NCI-H2227 (cell line): ENCODE measurements at regions not wholly inside any gene's neighbourhood (a gene's known extent, or its start where the extent isn't known, plus 50 kb on each side); places are given as distances from the start of the nearest gene placed in this dataset.
A peak's percentile ranks its signal among the peaks of the same experiment; 100 is the strongest.

ENCODE experiments used
- DNase-seq: peaks from one replicate; lab custom pipeline; 2025; ENCODE audit not compliant: unreplicated experiment; lab: John Stamatoyannopoulos, UW

DNA sequence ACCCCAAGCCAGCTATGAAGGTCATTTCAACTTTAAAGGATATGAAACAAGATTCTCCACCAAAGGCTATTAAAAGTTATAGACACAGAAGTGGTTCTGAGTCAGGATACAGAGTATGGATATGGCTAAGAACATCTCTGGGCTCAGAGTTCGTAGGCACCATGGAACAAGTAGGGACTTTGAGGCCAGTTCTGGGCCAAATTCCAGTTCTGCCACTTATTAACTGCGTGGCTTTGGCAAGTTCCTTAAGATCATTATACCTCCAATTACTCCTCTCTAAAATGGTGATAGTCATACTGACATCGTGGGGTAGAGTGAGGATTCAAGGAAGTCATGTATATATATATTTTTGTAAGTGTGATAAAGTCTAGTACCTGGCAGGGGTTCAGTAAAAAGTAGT lies 105.8 kb upstream of the NFE2L3 start:
- no peak for DNase-seq

DNA sequence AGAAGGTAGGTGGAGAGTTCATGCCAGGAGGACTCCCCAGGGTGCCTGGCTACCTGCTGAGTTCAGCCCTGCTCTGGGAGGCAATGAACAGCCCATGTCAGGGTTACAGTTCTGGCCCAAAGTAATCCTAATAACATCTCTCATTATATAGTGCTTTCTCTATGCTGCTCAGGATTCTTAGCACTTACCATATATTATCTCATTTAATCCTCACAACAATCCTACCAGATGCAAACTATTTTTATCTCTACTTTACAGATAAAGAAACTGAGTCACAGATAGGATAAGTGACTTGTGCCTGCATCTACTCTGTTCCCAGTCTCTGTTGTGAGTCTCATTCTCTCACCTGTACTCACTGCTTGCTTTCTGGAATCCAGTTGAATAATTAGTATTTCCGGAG lies 105.1 kb upstream of the NFE2L3 start:
- DNase-seq: no peak

DNA sequence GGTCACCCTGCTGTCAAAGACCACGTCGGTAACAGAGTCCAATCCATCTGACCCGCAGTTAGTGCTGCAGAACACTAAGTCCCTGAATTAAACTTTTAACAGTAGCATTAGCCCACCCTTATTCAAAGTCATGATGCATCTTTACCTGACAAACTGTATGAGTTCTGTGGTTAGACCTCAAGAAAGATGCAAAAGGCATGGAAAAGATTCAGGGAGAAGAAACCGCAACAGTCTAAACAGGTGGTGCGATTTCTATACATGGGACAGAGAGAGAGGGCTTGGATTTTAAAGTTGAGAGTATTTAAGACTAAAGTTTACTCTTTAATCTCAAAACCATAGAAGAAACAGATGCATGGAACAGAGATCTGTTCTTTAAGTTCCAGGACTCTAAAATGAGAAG lies 103.3 kb upstream of the NFE2L3 start:
- no peak for DNase-seq

DNA sequence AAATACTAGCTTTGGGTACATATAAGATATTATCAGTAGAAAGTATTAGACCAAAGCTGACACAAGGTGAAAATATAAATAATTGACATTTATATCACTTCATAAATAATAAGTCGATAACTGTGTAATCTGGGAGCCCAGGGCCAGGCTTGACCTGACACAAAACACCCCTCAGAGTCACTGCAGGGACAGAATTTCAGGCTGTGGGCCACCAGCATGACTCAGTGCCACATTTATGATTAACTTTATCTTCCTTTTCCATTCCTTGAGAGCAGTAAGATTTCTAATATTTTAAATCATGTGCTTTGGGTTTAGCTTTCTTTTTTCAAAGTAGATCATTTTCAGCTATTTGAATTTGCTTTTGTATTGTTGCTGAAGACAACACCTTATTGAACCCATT lies 102.9 kb upstream of the NFE2L3 start:
- no peak for DNase-seq

DNA sequence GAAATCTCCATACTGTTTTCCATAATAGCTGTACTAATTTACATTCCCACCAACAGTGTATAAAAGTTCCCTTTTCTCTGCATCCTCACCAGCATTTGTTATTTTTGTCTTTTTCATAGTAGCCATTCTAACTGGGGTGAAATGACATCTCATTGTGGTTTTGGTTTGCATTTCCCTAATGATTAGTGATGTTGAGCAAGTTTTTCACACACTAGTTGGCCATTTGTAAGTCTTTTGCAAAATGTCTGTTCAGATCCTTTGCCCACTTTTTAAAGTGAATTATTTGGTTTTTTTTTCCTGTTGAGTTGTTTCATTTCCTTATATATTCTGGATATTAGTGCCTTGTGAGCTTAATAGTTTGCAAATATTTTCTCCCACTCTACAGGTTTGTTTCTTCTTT lies 101.0 kb upstream of the NFE2L3 start:
- no peak for DNase-seq

DNA sequence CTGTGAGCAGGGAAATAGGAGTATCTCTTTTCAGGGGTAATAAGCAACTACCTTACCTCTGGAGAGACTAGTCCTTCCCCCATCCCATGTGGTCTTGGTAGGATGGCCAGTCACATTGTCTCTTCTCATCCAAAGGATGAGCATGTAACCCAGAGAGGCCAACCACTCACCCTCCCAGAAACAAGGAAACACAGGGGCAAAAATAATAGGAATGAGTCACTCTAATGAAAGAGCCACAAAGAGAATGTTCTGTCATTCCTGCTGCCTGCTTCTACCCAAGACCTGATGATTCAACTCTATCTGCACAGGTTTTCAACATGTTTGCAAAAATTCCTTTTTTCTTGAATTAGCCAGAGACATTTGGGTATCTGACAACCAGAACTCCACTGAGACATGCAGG lies 99.3 kb upstream of the NFE2L3 start:
- DNase-seq: no peak

DNA sequence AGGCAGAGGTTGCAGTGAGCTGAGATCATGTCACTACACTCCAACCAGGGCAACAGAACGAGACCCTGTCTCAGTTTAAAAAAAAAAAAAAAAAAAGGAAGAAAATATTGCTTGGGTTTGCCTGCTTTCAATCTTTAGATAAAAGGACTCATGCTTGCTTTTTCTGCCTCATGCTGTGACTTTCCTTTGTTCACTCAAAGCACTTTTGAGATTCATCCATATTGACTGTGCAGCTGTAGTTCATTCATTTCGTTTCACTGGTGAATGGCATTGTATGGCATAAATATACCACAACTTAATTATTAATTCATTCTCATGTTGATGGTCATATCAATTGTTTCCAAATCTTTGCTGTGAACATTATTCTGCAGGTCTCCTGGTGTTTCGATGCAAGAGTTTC lies 97.6 kb upstream of the NFE2L3 start:
- no peak for DNase-seq

DNA sequence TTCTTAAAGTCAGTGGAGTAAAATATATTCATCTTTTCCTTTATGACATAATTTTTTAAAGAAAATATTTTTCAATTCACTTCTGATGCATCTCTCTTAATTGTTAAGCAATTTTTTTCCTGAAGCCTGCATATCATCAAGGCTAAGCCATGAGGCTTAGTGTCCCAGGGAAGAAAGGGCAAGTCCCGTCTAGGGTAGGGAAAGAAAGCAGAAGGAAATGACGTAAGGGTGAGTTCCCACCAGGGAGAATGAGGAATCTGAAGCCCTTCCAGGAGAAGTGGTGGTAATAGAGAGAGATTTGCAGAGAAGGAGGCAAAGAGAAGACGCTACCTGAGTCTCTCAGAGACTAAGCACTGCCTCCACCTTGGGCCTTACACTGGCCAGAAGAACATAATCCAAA lies 96.8 kb upstream of the NFE2L3 start:
- no peak for DNase-seq

DNA sequence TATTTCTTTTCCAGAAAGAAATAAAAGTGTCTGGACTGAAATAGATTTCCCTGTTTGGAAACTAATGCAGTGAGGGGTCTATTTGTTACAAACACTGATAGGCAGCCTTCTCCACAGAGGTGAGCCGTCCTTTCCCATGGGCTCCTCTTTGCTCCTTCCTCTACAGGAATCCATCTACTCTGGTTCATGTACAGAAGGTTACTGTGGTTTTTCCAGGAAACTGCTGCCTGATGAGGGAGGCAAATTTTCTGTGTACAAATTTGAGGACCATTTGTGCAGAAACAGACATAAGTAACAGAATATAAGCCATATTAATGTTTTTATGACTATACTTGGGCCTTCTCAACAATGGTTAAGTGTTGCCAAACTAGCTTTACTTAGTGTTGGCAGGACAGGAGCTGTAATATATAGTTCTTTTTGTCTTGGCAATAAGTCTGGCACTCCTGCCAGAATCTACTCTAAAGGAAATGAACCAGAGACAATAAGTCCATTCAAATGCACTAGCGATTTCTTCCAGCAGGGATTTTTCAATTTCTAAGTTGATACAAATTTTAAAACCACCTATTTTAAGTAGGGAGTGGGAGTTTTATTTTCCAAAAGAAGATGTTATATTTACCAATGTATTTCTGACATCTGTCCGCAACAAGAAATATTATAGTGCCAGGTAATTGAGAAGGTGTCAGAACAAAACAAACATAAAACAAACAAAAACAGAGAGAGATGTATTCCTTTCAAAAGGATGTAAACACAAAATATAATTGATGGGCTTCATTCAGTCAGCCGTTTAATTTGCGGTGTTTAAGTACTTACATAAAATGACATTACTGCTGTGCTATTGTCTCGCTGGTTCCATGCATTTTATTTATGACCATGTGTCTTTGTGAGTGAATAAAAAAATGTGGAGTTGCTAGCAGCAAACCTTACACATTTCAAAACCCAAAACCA lies 91.0 kb upstream of the NFE2L3 start:
- DNase-seq: peak; percentile 46

DNA sequence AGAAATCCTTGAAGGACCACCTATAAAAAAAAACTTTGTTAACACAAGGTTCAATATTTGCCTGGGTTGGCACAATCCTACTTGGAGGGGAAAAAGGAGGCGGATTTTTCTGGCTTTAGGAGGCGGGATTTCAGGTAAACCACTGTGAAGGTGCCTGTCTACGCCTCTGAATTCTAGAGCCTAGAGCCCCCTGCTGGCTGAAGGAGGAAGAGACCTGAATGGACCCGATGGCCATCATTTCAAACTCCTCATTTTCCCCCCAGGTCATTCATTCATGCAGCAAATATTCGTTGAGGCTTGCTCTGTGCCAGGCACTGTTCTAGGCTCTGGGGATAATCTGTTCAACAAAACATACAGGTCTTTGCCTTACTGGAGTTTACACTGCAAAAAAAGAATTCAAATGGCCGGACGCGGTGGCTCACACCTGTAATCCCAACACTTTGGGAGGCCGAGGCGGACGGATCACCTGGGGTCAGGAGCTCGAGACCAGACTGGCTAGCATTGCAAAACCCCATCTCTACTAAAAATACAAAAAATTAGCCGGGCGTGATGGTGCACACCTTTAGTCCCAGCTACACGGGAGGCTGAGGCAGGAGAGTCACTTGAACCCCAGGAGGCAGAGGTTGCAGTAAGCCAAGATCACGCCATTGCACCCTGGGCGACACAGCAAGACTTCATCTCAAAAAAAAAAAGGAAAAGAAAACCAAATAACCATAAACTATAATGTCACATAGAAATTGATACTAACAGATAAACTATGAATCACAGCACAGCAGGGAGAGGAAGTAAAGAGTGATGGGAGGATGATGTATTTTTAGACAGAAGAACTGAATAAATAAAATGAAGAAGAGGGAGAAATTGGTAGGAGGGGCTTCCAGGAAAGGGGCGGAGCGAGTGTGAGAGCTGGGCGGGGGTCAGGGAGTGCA lies 90.1 kb upstream of the NFE2L3 start:
- DNase-seq: peak; percentile 82

DNA sequence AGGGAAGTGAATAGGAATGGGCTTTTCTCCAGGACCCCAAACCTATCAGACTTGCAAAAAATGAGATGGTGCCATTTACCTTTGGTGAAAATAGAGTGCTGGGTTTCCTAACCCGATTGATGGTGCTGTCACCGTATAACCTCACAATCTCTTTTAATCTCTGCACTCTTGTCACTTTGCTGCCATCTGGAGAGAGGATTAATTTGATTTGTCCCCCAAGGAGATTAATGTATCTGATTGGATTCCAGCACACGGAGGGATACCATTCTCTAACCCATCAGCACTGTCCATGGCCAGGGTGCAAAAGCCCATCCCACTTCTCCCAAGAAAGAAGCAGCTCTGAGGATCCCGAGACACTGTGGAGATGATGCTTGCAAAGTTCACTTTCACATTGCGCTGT lies 86.3 kb upstream of the NFE2L3 start:
- no peak for DNase-seq

DNA sequence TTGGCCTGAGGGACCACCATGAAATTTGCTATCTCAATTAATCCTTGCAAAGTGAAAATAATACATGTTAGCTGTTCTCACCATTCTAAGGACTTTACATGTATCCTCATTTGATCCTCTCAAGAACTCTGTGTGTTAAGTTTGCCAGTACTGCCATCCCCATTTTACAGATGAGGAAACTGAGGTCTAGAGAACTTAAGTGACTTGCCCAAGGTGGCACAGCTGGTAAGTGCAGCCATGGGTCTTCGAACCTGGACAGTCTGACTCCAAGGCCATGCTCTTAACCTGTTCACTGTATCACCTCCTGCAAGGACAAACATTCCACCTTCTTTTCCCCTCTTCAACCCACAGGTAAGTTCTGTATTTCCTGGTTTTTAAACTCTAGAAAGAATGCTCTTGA lies 85.3 kb upstream of the NFE2L3 start:
- no peak for DNase-seq

DNA sequence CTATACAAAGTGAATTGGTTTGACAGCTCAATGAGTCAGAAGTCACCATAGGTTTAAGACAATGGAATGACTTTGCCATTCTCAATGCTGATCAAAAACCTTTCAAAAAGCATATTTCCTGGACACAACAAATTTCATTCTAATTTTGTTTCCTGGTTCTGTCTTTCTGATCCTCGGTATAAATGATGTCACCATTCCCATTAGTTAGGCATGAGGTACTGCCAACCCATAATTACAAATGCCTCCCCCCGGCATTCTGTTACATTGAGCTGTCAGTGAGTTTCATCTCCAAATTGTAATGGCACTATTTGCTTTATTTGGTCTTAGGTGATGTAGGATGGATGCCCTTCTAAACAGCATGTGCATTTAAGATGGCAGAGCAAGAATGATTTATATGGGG lies 81.7 kb upstream of the NFE2L3 start:
- DNase-seq: no peak

DNA sequence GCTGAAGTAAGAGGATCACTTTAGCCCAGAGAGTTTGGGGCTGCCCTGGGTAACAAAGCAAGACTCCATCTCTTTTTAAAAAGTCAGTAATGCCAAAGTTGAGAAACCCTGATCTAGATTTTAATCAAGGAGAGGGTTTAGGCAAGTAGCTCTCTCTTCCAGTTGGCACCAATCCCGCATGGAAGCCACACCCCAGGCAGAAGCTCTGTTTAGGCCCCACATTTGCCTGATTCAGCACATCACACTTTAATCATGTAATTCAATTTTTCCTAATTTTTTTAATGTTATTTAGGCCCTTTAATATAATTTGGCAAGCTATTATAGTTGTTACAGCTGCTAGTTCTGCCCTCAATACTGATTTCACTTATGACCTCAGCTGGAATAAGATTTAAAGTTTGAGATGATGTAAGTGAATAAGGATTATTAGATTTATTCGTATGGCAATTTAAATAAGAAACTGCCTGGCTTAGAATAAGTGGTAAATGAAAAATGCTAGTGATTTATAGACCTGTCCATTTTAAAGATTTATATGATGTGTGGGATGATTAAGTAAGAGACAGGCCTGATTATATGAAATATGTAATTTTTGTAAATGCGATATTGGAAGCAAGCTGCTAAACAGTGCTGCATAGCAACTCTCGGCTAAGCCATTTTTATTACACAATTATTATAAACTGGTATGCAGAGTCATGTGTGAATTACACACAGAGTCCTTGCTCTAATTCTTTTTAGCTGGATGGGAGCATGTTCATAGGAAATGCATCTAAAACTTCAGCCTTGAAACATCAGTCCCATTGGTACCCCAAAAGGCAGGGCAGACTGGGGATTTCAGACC lies 80.2 kb upstream of the NFE2L3 start:
- DNase-seq: no peak

DNA sequence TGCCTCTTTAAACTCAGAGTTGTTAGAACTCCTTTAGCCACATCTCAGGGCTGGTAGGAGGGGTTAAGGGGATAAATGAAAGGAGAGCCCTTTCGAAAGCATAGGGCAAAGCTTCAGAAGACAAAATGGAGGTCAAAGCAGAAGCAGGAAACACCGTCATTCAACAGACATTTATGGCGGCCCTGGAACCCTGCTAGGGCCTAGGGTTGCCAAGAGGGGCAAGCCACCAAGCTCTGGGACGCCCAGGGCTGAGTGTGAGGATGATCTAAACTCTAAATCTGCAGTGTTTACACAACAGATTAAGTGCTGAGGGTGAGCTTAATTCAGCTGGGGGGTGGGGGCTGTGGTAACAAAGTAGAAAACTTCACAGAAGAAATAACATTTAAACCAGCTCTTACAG lies 79.0 kb upstream of the NFE2L3 start:
- DNase-seq: no peak

DNA sequence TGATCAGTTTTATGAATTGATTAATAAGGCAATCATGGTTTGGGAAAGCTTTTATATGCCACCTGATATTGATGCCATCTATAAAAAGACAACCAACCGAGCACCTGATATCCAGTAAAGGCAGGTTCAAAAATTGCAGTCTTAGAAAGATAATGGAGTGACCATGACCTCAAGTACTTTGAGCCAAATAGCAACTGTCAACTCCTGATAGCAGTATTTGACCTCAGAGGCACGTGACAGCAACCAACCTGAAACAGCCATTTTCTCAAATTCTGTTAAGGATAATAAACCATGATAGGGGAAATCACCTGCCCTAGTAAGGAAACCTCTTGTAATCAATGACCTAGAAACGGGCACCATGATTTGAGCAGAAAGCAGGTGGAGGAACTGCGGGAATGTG lies 77.1 kb upstream of the NFE2L3 start:
- no peak for DNase-seq

DNA sequence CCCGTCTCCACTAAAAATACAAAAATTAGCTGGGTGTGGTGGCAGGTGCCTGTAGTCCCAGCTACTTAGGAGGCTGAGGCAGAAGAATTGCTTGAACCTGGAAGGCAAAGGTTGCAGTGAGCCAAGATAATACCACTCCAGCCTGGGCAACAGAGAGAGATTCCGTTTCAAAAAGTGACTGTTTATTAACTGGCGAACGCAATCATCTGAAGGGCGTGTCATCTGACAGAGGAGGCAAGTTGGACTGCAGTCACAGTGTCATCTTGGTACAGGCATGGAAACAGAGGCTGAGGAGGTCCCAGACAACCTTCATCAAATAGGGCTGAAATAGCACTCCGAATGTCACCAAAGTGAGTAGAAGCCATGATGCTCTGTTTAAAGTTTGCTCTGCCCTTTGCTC lies 75.3 kb upstream of the NFE2L3 start:
- DNase-seq: no peak

DNA sequence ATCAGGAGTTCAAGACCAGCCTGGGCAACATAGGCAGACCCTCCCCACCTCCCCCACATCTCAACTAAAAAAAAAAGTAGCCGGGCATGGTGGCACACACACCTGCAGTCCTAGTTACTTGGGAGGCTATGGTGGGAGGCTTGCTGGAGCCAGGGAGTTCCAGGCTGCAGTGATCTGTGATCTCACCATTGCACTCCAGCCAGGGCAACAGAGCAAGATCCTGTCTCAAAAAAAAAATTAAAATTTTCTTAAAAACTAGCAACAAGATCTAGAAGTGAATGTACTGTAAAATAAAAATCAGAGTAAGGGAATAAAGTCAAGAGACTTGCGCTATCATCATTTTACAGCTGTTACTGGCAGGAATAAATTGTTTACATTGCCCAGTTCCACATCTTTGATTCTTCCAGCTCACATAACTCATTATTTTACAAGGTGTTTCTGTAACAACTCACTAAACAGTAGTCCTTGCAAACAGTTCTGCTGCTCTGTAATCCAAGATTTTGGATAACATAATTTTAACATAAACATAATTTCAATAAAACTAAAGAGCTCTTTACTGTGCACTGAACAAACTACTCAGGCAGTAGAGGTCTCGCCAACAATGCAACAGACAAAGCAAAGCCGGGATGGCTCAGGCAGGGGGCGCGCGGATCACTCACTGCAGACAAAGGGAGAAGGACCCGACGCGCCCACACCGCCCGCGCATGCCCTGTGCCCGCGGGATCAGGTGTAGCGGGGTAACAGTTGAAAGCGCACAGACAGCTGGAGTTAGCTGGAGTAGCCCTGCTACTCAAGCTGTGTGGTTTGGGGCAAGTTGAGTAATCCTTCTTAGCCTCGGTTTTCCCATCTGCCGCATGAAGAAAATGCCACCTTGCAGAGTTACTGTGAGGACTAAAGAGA lies 73.3 kb upstream of the NFE2L3 start:
- DNase-seq: peak; percentile 86

DNA sequence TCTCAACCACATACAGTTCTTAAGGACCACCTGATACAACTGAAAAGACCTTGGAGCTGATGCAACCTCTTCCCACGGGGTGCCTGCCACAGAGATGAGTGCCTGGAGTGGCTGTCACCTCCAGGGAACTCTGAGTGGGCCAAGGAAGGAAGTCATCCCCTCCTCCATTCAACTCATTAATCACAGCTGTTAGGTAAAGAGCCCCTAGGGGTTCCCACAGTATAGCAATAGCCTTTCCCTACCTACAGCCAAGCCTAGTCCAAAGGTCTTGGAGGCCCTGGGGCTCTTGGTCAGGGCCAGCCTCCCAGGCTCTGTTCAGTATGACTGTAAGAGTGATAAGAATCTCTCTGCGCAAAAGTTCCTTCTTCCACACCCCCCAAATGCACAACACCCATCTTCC lies 70.4 kb upstream of the NFE2L3 start:
- DNase-seq: no peak

DNA sequence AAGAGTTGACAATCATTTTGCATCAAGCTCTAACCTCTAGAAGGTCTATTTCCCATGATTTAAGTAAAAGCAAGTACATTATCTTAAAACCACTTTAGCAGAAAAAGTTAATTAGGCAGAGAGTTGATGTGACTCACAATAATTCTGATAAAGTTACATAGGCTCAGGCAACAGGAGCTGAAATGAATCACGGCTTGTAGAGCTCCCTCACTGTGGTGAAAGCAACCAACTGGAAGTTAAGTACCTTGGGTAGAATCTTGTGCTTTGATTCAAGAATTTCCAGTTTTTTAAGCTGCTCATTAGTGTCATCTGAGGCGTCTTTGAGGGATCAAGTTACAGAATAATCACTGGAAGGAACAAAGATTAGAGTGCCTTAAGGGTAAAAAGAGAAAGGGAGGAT lies 68.9 kb upstream of the NFE2L3 start:
- no peak for DNase-seq
